Urinary bladder (tissue), 3 donors: ENCODE measurements at regions not wholly inside any gene's neighbourhood (a gene's known extent, or its start where the extent isn't known, plus 50 kb on each side); places are given as distances from the start of the nearest gene placed in this dataset.

ENCODE experiments used
- DNase-seq: peaks from one replicate; pipeline ENCODE4 v3.0.0-alpha.2; 2015; ENCODE audit errors: extremely low spot score
- H3K27ac ChIP-seq: one replicate; pipeline ENCODE4 v1.5.1; 2013; ENCODE audit warnings: low read depth, mild to moderate bottlenecking, moderate library complexity
- H3K36me3 ChIP-seq: one replicate; pipeline ENCODE4 v1.6.1; 2013; ENCODE audit warnings: mild to moderate bottlenecking, moderate library complexity; ENCODE audit not compliant: insufficient read depth
- H3K4me1 ChIP-seq: one replicate; pipeline ENCODE4 v1.6.1; 2013; ENCODE audit warnings: mild to moderate bottlenecking, moderate library complexity; ENCODE audit not compliant: insufficient read depth
- H3K4me3 ChIP-seq: one replicate; pipeline ENCODE4 v1.5.1; 2013; ENCODE audit warnings: low read depth, low read length
- WGBS: extraction: QIAGEN DNeasy Blood & Tissue Kit; methylation state at CpG from one replicate; pipeline ENCODE4 v1.1.7; 2013; 5-methylcytosine and 5-hydroxymethylcytosine counted together
- donor health status: healthy with polysubstance abuse.
- donor health status: healthy.

GRCh38 chr11:95373241-95373640 lies 142.2 kb upstream of the SESN3 start:
- no peaks in the 10 kb centered on the region for H3K36me3 ChIP-seq
- no peak overlapping the region for H3K27ac ChIP-seq
- H3K4me3 ChIP-seq = no peak overlapping the region
- no peaks in the 10 kb centered on the region for H3K4me1 ChIP-seq
- WGBS = 92% methylated on average over 1 of the region's 1 CpG
- no peak for DNase-seq

DNA sequence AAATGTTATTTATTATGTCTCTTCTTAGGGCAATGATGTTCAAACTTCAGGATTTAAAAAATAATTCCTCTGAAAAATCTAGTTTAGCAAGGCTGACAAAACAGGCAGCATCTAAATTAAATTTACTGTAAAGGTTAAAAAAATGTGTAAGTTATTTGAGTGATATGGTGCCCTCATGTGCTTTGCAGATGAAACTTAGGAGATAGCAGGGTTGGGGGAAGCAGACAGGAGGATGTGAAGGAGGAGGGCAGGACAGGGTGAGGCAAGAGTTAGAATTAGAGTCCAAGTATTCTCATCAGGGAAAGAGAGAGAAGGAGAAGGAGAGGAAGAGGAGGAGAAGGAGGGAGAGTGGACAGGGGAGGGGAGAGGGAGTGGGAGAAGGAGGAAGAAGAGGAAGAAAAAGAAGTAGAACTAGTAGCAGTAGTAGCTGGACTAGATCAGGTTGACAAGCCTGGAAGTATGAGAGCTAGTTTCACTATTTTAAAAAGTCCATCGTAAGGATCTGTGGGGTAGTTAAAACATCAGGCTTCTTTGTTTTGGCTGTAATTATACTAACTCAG lies 141.2 kb upstream of the SESN3 start:
- H3K27ac ChIP-seq = no peak overlapping the region
- no peak overlapping the region for H3K4me3 ChIP-seq
- no peaks in the 10 kb centered on the region for H3K4me1 ChIP-seq
- no peak for DNase-seq
- H3K36me3 ChIP-seq = no peaks in the 10 kb centered on the region
- WGBS = 87% methylated on average over 1 of the region's 1 CpG

GRCh38 chr11:95371153-95371552 lies 140.2 kb upstream of the SESN3 start:
- Histone ChIP-seq H3K4me1 (no peaks in the 10 kb centered on the region), H3K27ac (no peak overlapping the region), H3K4me3 (no peak overlapping the region), H3K36me3 (no peaks in the 10 kb centered on the region)
- DNase-seq = no peak
- 89% methylated on average over 1 of the region's 1 CpG for WGBS

DNA sequence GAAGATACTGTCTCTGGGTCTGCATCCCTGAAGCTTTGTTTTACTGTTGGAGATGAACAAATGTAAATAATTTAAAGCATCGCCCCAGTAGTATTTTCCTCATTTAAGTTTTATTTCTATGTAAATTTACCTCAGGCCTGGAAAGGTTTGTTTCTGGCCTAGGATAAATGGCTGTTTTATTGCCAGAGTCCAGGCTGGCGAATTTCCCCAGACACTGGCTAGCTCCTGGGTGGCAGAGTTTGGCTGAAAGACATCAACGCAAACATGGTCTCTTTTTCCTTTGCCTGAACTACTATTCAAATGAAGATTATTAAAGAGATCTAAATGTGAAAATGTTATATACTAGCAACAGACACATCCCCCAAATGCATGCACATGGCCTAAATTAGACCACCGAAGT lies 136.7 kb upstream of the SESN3 start:
- no peaks in the 10 kb centered on the region for H3K36me3 ChIP-seq
- WGBS = 71% methylated on average over 4 of the region's 4 CpGs
- H3K4me3 ChIP-seq = no peak overlapping the region
- DNase-seq = no peak
- no peaks in the 10 kb centered on the region for H3K4me1 ChIP-seq
- H3K27ac ChIP-seq = no peak overlapping the region

- no peak for DNase-seq
- 75% methylated on average over 3 of the region's 3 CpGs for WGBS
- Histone ChIP-seq H3K36me3 (no peaks in the 10 kb centered on the region), H3K4me1 (no peaks in the 10 kb centered on the region), H3K27ac (no peak overlapping the region), H3K4me3 (no peak overlapping the region)
Measured at GRCh38 chr11:95365348-95365747, 134.3 kb upstream of the SESN3 start.

DNA sequence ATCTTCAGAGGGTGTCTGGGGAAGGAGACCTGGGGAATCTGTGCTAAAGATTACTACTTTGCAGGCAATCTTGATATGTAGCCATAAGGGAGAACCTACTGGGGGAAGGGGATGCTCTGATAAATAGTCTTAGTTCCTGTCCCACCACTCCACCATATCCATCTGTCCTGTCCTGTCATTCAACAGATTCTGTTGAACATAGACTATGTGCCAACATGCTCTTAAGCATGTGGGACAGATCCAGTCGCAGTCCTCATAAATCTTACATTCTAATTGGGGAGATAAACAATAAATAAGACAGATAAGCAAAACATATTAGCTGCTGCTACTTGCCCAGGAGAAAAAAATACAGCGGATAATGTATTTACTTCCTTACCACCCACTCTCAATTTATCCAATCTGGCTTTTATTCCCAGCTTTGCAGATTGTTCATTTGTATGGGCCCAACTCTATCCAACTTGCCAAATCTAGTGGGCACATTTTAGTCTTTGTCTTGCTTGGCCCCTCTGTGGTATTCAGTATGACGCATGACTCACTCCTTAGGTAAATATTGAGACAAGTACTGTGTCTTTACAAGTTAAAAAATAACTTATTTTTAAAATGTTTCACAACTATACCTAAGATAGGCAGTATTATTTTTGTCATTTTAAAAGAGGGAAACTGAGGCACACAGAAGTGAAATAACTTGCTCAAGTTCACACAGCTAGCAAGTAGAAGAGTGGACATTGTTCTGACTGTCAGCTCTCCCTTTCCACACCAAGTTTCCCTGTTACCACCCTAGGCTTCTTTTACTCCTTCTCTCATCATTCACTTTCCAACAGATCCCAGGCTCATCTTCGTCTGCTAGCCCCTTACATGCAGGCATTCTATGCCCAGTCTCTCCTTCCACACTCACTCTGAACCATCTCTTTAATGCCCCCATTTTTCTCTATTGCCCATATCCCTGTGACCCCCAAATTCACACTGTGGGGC lies 133.6 kb upstream of the SESN3 start:
- H3K27ac ChIP-seq = no peak overlapping the region
- 76% methylated on average over 4 of the region's 4 CpGs for WGBS
- no peak for DNase-seq

DNA sequence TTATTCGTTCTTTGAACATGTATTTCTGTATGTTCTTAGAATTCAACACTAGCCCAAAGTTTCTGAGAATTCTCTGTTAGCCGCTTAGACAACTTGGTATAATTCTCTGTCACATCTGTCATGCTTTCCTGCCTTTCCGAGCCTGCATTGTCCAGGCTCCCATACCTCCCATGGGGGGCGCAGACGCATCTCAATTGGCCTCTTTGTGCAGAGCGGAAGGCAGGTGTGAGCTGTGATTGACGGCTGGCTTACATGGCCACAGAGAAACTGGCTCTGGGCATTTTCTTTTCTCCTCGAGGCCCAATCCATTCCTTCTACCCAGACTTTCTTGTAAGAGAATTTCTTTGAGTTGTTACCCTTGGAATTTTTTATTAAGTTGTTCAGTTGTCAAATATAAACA lies 132.7 kb upstream of the SESN3 start:
- no peak overlapping the region for H3K27ac ChIP-seq
- DNase-seq = no peak
- peaks cover 4% of the 10 kb centered on the region for H3K4me1 ChIP-seq
- H3K36me3 ChIP-seq = no peaks in the 10 kb centered on the region
- 82% methylated on average over 8 of the region's 8 CpGs for WGBS
- H3K4me3 ChIP-seq = no peak overlapping the region

More for the DNA sequence above, 133.6 kb upstream of the SESN3 start:
- no peaks in the 10 kb centered on the region for H3K36me3 ChIP-seq
- peaks cover 1% of the 10 kb centered on the region for H3K4me1 ChIP-seq
- H3K4me3 ChIP-seq = no peak overlapping the region

- no peak for DNase-seq
- H3K4me1 ChIP-seq = peaks cover 4% of the 10 kb centered on the region
- no peak overlapping the region for H3K4me3 ChIP-seq
- no peak overlapping the region for H3K27ac ChIP-seq
- H3K36me3 ChIP-seq = no peaks in the 10 kb centered on the region
- WGBS = 69% methylated on average over 3 of the region's 3 CpGs
Measured at GRCh38 chr11:95363164-95363563, 132.2 kb upstream of the SESN3 start.

DNA sequence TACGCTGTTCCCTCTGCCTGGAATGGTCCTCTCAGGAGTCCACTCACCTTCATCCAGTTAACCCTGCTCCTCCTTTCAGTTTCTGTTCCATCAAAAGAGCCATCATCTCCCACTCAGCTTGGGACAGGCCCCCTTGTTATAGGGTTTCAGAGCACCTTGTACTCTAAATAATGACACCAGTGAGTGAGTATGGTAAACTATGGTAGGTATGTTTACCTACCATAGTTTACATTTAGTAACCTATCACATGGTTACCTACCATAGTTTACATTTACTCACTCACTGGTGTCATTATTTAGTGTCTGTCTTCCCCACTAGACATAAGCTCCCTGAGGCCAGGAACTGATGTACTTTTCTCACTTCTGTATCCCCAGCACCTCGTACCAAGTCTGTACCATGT lies 130.2 kb upstream of the SESN3 start:
- peaks cover 4% of the 10 kb centered on the region for H3K4me1 ChIP-seq
- H3K27ac ChIP-seq = no peak overlapping the region
- 95% methylated on average over 2 of the region's 2 CpGs for WGBS

GRCh38 chr11:95360377-95361075 lies 129.5 kb upstream of the SESN3 start:
- peaks cover 4% of the 10 kb centered on the region for H3K4me1 ChIP-seq
- no peak overlapping the region for H3K4me3 ChIP-seq
- 81% methylated on average over 8 of the region's 8 CpGs for WGBS
- no peak for DNase-seq
- no peaks in the 10 kb centered on the region for H3K36me3 ChIP-seq
- no peak overlapping the region for H3K27ac ChIP-seq

More for the DNA sequence above, 130.2 kb upstream of the SESN3 start:
- H3K4me3 ChIP-seq = no peak overlapping the region
- no peak for DNase-seq
- H3K36me3 ChIP-seq = no peaks in the 10 kb centered on the region

GRCh38 chr11:95359756-95360155 lies 128.8 kb upstream of the SESN3 start:
- H3K27ac ChIP-seq = no peak overlapping the region
- no peaks in the 10 kb centered on the region for H3K36me3 ChIP-seq
- 85% methylated on average over 2 of the region's 2 CpGs for WGBS
- H3K4me3 ChIP-seq = no peak overlapping the region
- no peak for DNase-seq
- H3K4me1 ChIP-seq = peaks cover 4% of the 10 kb centered on the region

- DNase-seq = no peak
- H3K4me3 ChIP-seq = no peak overlapping the region
- H3K36me3 ChIP-seq = no peaks in the 10 kb centered on the region
- H3K4me1 ChIP-seq = peaks cover 4% of the 10 kb centered on the region
- 85% methylated on average over 1 of the region's 1 CpG for WGBS
- no peak overlapping the region for H3K27ac ChIP-seq
Measured at GRCh38 chr11:95359341-95359663, 128.3 kb upstream of the SESN3 start.

DNA sequence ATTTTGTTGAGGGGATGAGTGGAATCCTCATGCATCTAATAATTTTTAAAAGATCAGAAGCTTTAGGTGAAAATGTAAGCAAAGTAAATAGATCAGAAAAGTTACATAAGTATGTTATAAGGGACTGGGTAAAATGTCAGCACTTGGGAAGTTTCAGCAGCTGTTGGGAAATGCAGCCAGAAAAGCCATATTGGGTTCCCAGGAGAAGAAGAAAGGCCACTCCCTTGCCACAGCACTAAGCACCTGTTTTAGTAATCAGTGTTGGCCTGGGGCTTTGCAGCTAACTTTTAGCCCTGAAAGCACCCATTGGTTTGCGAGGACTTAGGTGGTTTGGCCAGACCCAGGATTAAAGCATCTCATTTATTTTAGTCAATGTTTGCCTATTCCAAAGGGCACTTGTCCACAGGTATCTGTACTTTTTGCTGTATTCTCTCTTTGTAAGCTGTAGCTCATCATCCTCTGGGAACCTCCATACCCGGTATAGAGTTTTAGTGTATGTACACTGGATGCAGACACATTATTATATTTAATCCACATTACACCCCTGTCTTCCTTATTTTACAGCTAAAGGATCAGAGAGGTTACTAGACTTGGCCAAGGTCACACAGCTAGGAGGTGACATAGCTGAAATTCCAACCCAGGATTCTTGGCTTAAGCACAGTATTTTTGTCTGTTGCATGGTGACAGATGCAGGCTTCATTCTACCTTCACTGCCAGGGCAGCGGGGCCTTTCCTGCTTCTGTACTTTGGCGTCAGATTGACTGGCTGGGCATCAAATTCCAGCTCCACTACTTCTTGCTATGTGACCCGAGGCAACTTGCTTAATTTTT lies 127.7 kb upstream of the SESN3 start:
- no peaks in the 10 kb centered on the region for H3K36me3 ChIP-seq
- H3K27ac ChIP-seq = no peak overlapping the region
- 63% methylated on average over 5 of the region's 5 CpGs for WGBS
- no peak overlapping the region for H3K4me3 ChIP-seq
- peaks cover 4% of the 10 kb centered on the region for H3K4me1 ChIP-seq
- no peak for DNase-seq
